Esophagus squamous epithelium (tissue), 5 donors: ENCODE measurements at regions not wholly inside any gene's neighbourhood (a gene's known extent, or its start where the extent isn't known, plus 50 kb on each side); places are given as distances from the start of the nearest gene placed in this dataset.

ENCODE experiments used
- DNase-seq: peaks from one replicate; lab custom pipeline; 2025; lab: John Stamatoyannopoulos, UW
- H3K27ac ChIP-seq, 4 donors: fragments of 200-600 bp; sonication (generic); one replicate each; pipeline ENCODE4 v1.5.1; 2016 to 2019; ENCODE audit warnings: mild to moderate bottlenecking in 1 of 4
- H3K27me3 ChIP-seq, 4 donors: fragments of 200-600 bp; sonication (generic); 1 replicate in 3 of 4; 2 replicates in 1 of 4; pipeline versions ENCODE4 v1.5.1 to v1.6.0; 2017 to 2021; ENCODE audit warnings: antibody characterized with exemption in 1 of 4
- H3K36me3 ChIP-seq, 3 donors: fragments of 200-600 bp; sonication (generic); one replicate each; pipeline ENCODE4 v1.5.1; 2016 to 2019
- H3K4me1 ChIP-seq, 3 donors: fragments of 200-600 bp; sonication (generic); one replicate each; pipeline ENCODE4 v1.5.1; 2017 to 2019
- H3K4me3 ChIP-seq, 4 donors: fragments of 200-600 bp; sonication (generic); 1 replicate in 3 of 4; 2 replicates in 1 of 4; pipeline ENCODE4 v1.5.1; 2016 to 2019; ENCODE audit warnings: mild to moderate bottlenecking in 2 of 4, moderate library complexity in 1 of 4
- H3K9me3 ChIP-seq, 3 donors: fragments of 200-600 bp; sonication (generic); one replicate each; pipeline ENCODE4 v1.5.1; 2016 to 2019
- CTCF ChIP-seq, 6 experiments: fragments of 450-650 bp in 4 of 6; fragments of 200-600 bp in 2 of 6; sonication (generic) in 2 of 6; IDR thresholded peaks; one replicate each; pipeline ENCODE4 v1.5.1; 2016 to 2019; ENCODE audit warnings: antibody characterized with exemption in 6 of 6, mild to moderate bottlenecking in 4 of 6, moderate library complexity in 4 of 6
- POLR2A ChIP-seq, 4 donors: fragments of 450-650 bp; IDR thresholded peaks; one replicate each; pipeline ENCODE4 v1.6.1; 2017; ENCODE audit warnings: antibody characterized with exemption in 4 of 4, mild to moderate bottlenecking in 4 of 4, moderate library complexity in 3 of 4
- WGBS, 2 donors: methylation state at CpG; one replicate each; pipeline ENCODE4 v1.1.5; 2018; 5-methylcytosine and 5-hydroxymethylcytosine counted together
- intact Hi-C: fragments of 100-400 bp; cut with DNase I; formaldehyde crosslinking; loops from one replicate; pipeline ENCODE4 v1.15.0; 2022
- donor health status: DM: yes; HTN: yes; CAD: no.

GRCh38 chr16:87241137-87241771 is 75.9 kb downstream of the C16orf95 start:
- Histone ChIP-seq H3K27ac (no peak overlapping the region), H3K4me1 (peaks cover 0 to 14% (median 0%) of the 10 kb centered on the region in 3 donors), H3K9me3 (no peaks in the 10 kb centered on the region), H3K4me3 (no peak overlapping the region), H3K27me3 (peaks cover 0 to 19% (median 0%) of the 10 kb centered on the region in 4 donors), H3K36me3 (no peaks in the 10 kb centered on the region)
- DNase-seq: no peak
- TF ChIP-seq CTCF (IDR thresholded peaks at IDR 0.05) (no peak), POLR2A (IDR thresholded peaks at IDR 0.05) (no peak)
- WGBS, 2 donors: 77 to 80% methylated on average over 15 of the region's 15 CpGs
- intact Hi-C loops: no loop called here

DNA sequence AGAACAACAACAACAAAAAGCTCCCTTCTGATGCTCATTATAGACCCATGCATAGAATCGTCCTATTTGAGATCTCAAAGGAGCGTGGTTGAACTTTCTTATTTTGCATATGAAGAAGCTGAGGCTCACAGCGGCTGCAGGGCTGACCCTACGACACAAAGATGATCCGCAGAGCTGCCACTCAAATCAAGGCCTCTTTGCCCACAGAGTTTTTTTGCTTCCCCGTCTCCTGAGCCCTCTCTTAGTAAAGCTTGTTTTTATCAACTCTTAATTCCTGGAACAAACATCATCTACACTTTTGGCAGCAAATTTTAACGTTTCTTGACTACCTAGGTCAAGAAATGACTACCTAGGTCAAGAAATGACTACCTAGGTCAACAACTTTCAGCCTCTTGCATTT is 73.7 kb downstream of the C16orf95 start:
- H3K4me1 ChIP-seq: peaks cover 0 to 6% (median 0%) of the 10 kb centered on the region in 3 donors
- no peak overlapping the region for H3K27ac ChIP-seq
- no peaks in the 10 kb centered on the region for H3K36me3 ChIP-seq
- TF ChIP-seq POLR2A (IDR thresholded peaks at IDR 0.05): no peak
- no peak for TF ChIP-seq CTCF (IDR thresholded peaks at IDR 0.05)
- 76 to 78% methylated on average over 7 of the region's 7 CpGs for WGBS, 2 donors
- intact Hi-C loops: no loop called here
- H3K9me3 ChIP-seq: no peaks in the 10 kb centered on the region
- H3K4me3 ChIP-seq: no peak overlapping the region
- peaks cover 0 to 14% (median 0%) of the 10 kb centered on the region in 4 donors for H3K27me3 ChIP-seq
- no peak for DNase-seq

- Histone ChIP-seq H3K9me3 (no peaks in the 10 kb centered on the region), H3K27me3 (peaks cover 0 to 14% (median 0%) of the 10 kb centered on the region in 4 donors), H3K4me3 (no peak overlapping the region), H3K4me1 (peaks cover 0 to 6% (median 0%) of the 10 kb centered on the region in 3 donors), H3K36me3 (no peaks in the 10 kb centered on the region), H3K27ac (no peak overlapping the region)
- intact Hi-C loops: no loop called here
- DNase-seq: no peak
- 70 to 79% methylated on average over 7 of the region's 7 CpGs for WGBS, 2 donors
- TF ChIP-seq CTCF (IDR thresholded peaks at IDR 0.05) (no peak), POLR2A (IDR thresholded peaks at IDR 0.05) (no peak)
Observed at GRCh38 chr16:87244636-87245197, 72.5 kb downstream of the C16orf95 start.

GRCh38 chr16:87245511-87245910 is 71.7 kb downstream of the C16orf95 start:
- 88 to 89% methylated on average over 13 of the region's 13 CpGs for WGBS, 2 donors
- intact Hi-C loops: no loop called here
- TF ChIP-seq CTCF (IDR thresholded peaks at IDR 0.05) (no peak), POLR2A (IDR thresholded peaks at IDR 0.05) (no peak)
- H3K36me3 ChIP-seq: no peaks in the 10 kb centered on the region
- no peaks in the 10 kb centered on the region for H3K9me3 ChIP-seq
- no peak overlapping the region for H3K27ac ChIP-seq
- H3K4me3 ChIP-seq: no peak overlapping the region
- DNase-seq: no peak
- H3K4me1 ChIP-seq: peaks cover 0 to 3% (median 0%) of the 10 kb centered on the region in 3 donors
- H3K27me3 ChIP-seq: peaks cover 0 to 14% (median 0%) of the 10 kb centered on the region in 4 donors

GRCh38 chr16:87246269-87247065 is 70.7 kb downstream of the C16orf95 start:
- H3K27ac ChIP-seq: no peak overlapping the region
- no peaks in the 10 kb centered on the region for H3K36me3 ChIP-seq
- H3K4me1 ChIP-seq: no peaks in the 10 kb centered on the region
- 79 to 86% methylated on average over 7 to 11 of the region's 14 CpGs for WGBS, 2 donors
- H3K4me3 ChIP-seq: no peak overlapping the region
- no peaks in the 10 kb centered on the region for H3K9me3 ChIP-seq
- TF ChIP-seq CTCF (IDR thresholded peaks at IDR 0.05): no peak
- TF ChIP-seq POLR2A (IDR thresholded peaks at IDR 0.05): no peak
- intact Hi-C loops: no loop called here
- no peak for DNase-seq
- H3K27me3 ChIP-seq: peaks cover 0 to 14% (median 0%) of the 10 kb centered on the region in 4 donors
